WTC11 (cell line): ENCODE measurements at regions not wholly inside any gene's neighbourhood (a gene's known extent, or its start where the extent isn't known, plus 50 kb on each side); places are given as distances from the start of the nearest gene placed in this dataset.

ENCODE experiments used
- ATAC-seq: fragments of 200-7000 bp; cut with Tn5 transposase; 2 replicates; pipeline ENCODE4 v1.10.0; 2021; ENCODE audit warnings: mild to moderate bottlenecking, moderate library complexity
- CTCF ChIA-PET: fragments of 300-600 bp; sonication (Branson Sonifier 250); formaldehyde crosslinking; loops from one replicate; lab custom pipeline; 2021; ENCODE audit warnings: antibody characterized with exemption; lab: Charles Lee
- POLR2A ChIA-PET: fragments of 350-600 bp; sonication (Branson Sonifier 250); formaldehyde crosslinking; loops from one replicate; lab custom pipeline; 2021; ENCODE audit warnings: antibody characterized with exemption; lab: Charles Lee
- DNase-seq: peaks from one replicate; pipeline ENCODE4 v3.0.0; 2021; ENCODE audit warnings: low spot score
- H3K27ac Mint-ChIP-seq: 2 replicates; pipeline ENCODE4 v1.8.0; 2021; ENCODE audit warnings: mixed read lengths
- H3K27me3 Mint-ChIP-seq: 2 replicates; pipeline ENCODE4 v1.8.0; 2021; ENCODE audit warnings: low read depth, mild to moderate bottlenecking, moderate library complexity, mixed read lengths
- H3K36me3 Mint-ChIP-seq: 2 replicates; pipeline ENCODE4 v1.8.0; 2021; ENCODE audit warnings: mixed read lengths
- H3K4me1 Mint-ChIP-seq: 2 replicates; pipeline ENCODE4 v1.8.0; 2022; ENCODE audit warnings: mixed read lengths
- H3K4me3 Mint-ChIP-seq: 2 replicates; pipeline ENCODE4 v1.8.0; 2021; ENCODE audit warnings: mild to moderate bottlenecking, moderate library complexity, mixed read lengths
- H3K9me3 Mint-ChIP-seq: 2 replicates; pipeline ENCODE4 v1.8.0; 2021; ENCODE audit warnings: mixed read lengths
- ATF6 ChIP-seq: sonication (generic); formaldehyde crosslinking; IDR thresholded peaks from 2 replicates; pipeline ENCODE4 v1.8.1; 2023; ENCODE audit warnings: mild to moderate bottlenecking, missing genetic modification reagents
- CBFB ChIP-seq: sonication (generic); formaldehyde crosslinking; IDR thresholded peaks from 2 replicates; pipeline ENCODE4 v1.8.1; 2022; ENCODE audit warnings: mild to moderate bottlenecking, low read depth, missing genetic modification reagents
- E2F1 ChIP-seq: sonication (generic); formaldehyde crosslinking; IDR thresholded peaks from 2 replicates; pipeline ENCODE4 v1.8.0; 2022; ENCODE audit warnings: mild to moderate bottlenecking, missing genetic modification reagents
- ESRRA ChIP-seq: sonication (generic); formaldehyde crosslinking; IDR thresholded peaks from 2 replicates; pipeline ENCODE4 v1.8.1; 2022; ENCODE audit warnings: mild to moderate bottlenecking, missing genetic modification reagents, borderline replicate concordance
- GABPB1 ChIP-seq: sonication (generic); formaldehyde crosslinking; IDR thresholded peaks from 2 replicates; pipeline ENCODE4 v1.8.1; 2023; ENCODE audit warnings: mild to moderate bottlenecking, missing genetic modification reagents
- GTF2I ChIP-seq: fragments of 250-450 bp; sonication (Bioruptor Pico); conservative IDR thresholded peaks from 2 replicates; pipeline ENCODE4 v1.4.0; 2021; ENCODE audit warnings: mild to moderate bottlenecking
- HMGA2 ChIP-seq: fragments of 250-450 bp; sonication (Bioruptor Pico); IDR thresholded peaks from 2 replicates; pipeline ENCODE4 v1.4.0; 2021; ENCODE audit warnings: mild to moderate bottlenecking, moderate library complexity
- MYBL2 ChIP-seq: sonication (generic); formaldehyde crosslinking; IDR thresholded peaks from 2 replicates; pipeline ENCODE4 v1.8.1; 2023; ENCODE audit warnings: mild to moderate bottlenecking, moderate library complexity, missing genetic modification reagents
- NR3C1 ChIP-seq: sonication (generic); formaldehyde crosslinking; conservative IDR thresholded peaks from 2 replicates; pipeline ENCODE4 v1.8.1; 2023; ENCODE audit warnings: low read depth, mild to moderate bottlenecking, missing genetic modification reagents
- PRRX2 ChIP-seq: fragments of 250-450 bp; sonication (Bioruptor Pico); IDR thresholded peaks from 2 replicates; pipeline ENCODE4 v1.8.0; 2021; ENCODE audit warnings: mild to moderate bottlenecking
- RELA ChIP-seq: sonication (generic); formaldehyde crosslinking; IDR thresholded peaks from 2 replicates; pipeline ENCODE4 v1.8.1; 2022; ENCODE audit warnings: missing genetic modification reagents, mild to moderate bottlenecking, borderline replicate concordance
- SMAD4 ChIP-seq: sonication (generic); formaldehyde crosslinking; IDR thresholded peaks from 2 replicates; pipeline ENCODE4 v1.8.0; 2022; ENCODE audit warnings: mild to moderate bottlenecking, missing genetic modification reagents
- SP1 ChIP-seq: sonication (generic); formaldehyde crosslinking; conservative IDR thresholded peaks from 2 replicates; pipeline ENCODE4 v1.8.1; 2022; ENCODE audit warnings: missing genetic modification reagents
- TEAD4 ChIP-seq: sonication (generic); formaldehyde crosslinking; IDR thresholded peaks from 2 replicates; pipeline ENCODE4 v1.8.0; 2022; ENCODE audit warnings: mild to moderate bottlenecking, missing genetic modification reagents
- USF1 ChIP-seq: sonication (generic); formaldehyde crosslinking; IDR thresholded peaks from 2 replicates; pipeline ENCODE4 v1.8.0; 2022; ENCODE audit warnings: mild to moderate bottlenecking, missing genetic modification reagents
- USF2 ChIP-seq: sonication (generic); formaldehyde crosslinking; IDR thresholded peaks from 2 replicates; pipeline ENCODE4 v1.8.1; 2023; ENCODE audit warnings: mild to moderate bottlenecking, missing genetic modification reagents, moderate library complexity
- ZMAT4 ChIP-seq: fragments of 250-450 bp; sonication (Bioruptor Pico); IDR thresholded peaks from 2 replicates; pipeline ENCODE4 v1.9.0; 2021; ENCODE audit warnings: mild to moderate bottlenecking
- ZNF138 ChIP-seq: sonication (generic); formaldehyde crosslinking; conservative IDR thresholded peaks from 2 replicates; pipeline ENCODE4 v1.8.1; 2022; ENCODE audit warnings: mild to moderate bottlenecking, moderate library complexity, missing genetic modification reagents
- ZNF232 ChIP-seq: sonication (generic); formaldehyde crosslinking; IDR thresholded peaks from 2 replicates; pipeline ENCODE4 v1.8.0; 2022; ENCODE audit warnings: mild to moderate bottlenecking, missing genetic modification reagents
- ZNF416 ChIP-seq: fragments of 250-450 bp; sonication (Bioruptor Pico); IDR thresholded peaks from 2 replicates; pipeline ENCODE4 v1.9.0; 2021; ENCODE audit warnings: mild to moderate bottlenecking, inconsistent platforms
- ZNF423 ChIP-seq: fragments of 250-450 bp; sonication (Bioruptor Pico); IDR thresholded peaks from 2 replicates; pipeline ENCODE4 v2.1.2; 2022; ENCODE audit warnings: mild to moderate bottlenecking, moderate library complexity
- TF ChIP-seq, protein P1 (sequence below): fragments of 200-600 bp; IDR thresholded peaks from 2 replicates; pipeline ENCODE4 v1.8.0; 2022; ENCODE audit warnings: antibody characterized with exemption
- TF ChIP-seq, protein P2 (sequence below): sonication (generic); formaldehyde crosslinking; IDR thresholded peaks from 2 replicates; pipeline ENCODE4 v1.8.1; 2023; ENCODE audit warnings: mild to moderate bottlenecking, moderate library complexity, missing genetic modification reagents

DNA sequence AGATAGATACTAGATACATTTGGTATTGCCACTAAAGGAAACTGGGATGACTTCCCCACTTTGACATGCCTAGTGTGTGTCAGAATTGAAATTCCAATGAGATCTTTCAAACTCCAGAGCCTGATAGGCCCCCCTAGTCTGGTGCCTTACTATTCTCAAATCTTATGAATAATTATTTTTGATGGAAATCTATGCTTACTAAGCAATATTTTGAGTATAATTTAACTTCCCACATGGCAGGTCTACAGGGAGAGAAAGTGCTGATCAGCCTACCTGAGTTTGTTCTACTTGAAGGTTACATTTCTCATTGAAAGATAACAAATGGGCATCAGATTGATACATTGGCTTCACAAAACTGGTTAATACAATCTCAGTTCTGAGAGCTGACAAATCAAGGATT is 415.7 kb upstream of the BOD1L1 start (continued):
- TF ChIP-seq PRRX2 (CRISPR knock-in tag): no peak
- TF ChIP-seq USF1 (CRISPR knock-in tag): no peak
- TF ChIP-seq SMAD4 (CRISPR knock-in tag): no peak
- TF ChIP-seq ZNF138 (CRISPR knock-in tag): no peak
- no peak for TF ChIP-seq TEAD4 (CRISPR knock-in tag)
- TF ChIP-seq ESRRA (CRISPR knock-in tag): no peak
- TF ChIP-seq NR3C1 (CRISPR knock-in tag): no peak
- no peak for TF ChIP-seq GABPB1 (CRISPR knock-in tag)
- TF ChIP-seq GTF2I: no peak

- H3K4me3 Mint-ChIP-seq: no peak overlapping the region
- no peak for DNase-seq
- no peaks in the 10 kb centered on the region; the same call in 1 of the 2 replicates for H3K27me3 Mint-ChIP-seq
- ATAC-seq: no peak
- H3K36me3 Mint-ChIP-seq: no peaks in the 10 kb centered on the region
- CTCF ChIA-PET: no interaction called here
- H3K4me1 Mint-ChIP-seq: no peaks in the 10 kb centered on the region
- TF ChIP-seq ZMAT4 (no peak), ZNF416 (CRISPR knock-in tag) (no peak), ZNF423 (no peak), RELA (CRISPR knock-in tag) (no peak), MYBL2 (CRISPR knock-in tag) (no peak), CBFB (CRISPR knock-in tag) (no peak)
- TF ChIP-seq, all 79 proteins: peak for 0
- Mint-ChIP-seq H3K27ac (no peak overlapping the region), H3K9me3 (peaks cover 3% of the 10 kb centered on the region)
- POLR2A ChIA-PET: no interaction called here
Measured at GRCh38 chr4:14046642-14047041, 419.1 kb upstream of the BOD1L1 start.

DNA sequence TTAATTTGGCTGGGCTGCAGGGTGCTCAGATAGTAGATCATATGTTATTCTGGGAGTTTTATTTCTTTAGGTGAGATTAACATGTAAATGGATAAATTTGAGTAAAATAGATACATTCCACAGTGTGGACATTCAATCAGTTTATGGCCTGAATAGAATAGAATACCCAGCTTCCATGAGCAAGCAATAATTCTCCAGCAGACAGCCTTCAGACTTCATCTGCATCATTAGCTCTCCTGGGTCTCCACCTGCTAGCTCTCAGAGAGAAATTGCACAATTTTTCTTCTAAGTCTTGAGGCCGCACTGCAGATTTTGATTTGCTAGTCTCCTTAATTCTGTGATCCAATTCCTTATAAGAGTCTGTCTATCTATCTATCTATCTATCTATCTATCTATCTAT is 420.3 kb upstream of the BOD1L1 start:
- H3K4me3 Mint-ChIP-seq: no peak overlapping the region
- TF ChIP-seq USF2 (CRISPR knock-in tag) (no peak), ESRRA (CRISPR knock-in tag) (no peak), GTF2I (no peak), SMAD4 (CRISPR knock-in tag) (no peak), ZNF232 (CRISPR knock-in tag) (no peak), SP1 (CRISPR knock-in tag) (no peak), HMGA2 (no peak), ATF6 (CRISPR knock-in tag) (no peak), TEAD4 (CRISPR knock-in tag) (no peak), CBFB (CRISPR knock-in tag) (no peak), E2F1 (CRISPR knock-in tag) (no peak)
- TF ChIP-seq, protein P1, sequence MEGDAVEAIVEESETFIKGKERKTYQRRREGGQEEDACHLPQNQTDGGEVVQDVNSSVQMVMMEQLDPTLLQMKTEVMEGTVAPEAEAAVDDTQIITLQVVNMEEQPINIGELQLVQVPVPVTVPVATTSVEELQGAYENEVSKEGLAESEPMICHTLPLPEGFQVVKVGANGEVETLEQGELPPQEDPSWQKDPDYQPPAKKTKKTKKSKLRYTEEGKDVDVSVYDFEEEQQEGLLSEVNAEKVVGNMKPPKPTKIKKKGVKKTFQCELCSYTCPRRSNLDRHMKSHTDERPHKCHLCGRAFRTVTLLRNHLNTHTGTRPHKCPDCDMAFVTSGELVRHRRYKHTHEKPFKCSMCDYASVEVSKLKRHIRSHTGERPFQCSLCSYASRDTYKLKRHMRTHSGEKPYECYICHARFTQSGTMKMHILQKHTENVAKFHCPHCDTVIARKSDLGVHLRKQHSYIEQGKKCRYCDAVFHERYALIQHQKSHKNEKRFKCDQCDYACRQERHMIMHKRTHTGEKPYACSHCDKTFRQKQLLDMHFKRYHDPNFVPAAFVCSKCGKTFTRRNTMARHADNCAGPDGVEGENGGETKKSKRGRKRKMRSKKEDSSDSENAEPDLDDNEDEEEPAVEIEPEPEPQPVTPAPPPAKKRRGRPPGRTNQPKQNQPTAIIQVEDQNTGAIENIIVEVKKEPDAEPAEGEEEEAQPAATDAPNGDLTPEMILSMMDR: no peak
- TF ChIP-seq, protein P2, sequence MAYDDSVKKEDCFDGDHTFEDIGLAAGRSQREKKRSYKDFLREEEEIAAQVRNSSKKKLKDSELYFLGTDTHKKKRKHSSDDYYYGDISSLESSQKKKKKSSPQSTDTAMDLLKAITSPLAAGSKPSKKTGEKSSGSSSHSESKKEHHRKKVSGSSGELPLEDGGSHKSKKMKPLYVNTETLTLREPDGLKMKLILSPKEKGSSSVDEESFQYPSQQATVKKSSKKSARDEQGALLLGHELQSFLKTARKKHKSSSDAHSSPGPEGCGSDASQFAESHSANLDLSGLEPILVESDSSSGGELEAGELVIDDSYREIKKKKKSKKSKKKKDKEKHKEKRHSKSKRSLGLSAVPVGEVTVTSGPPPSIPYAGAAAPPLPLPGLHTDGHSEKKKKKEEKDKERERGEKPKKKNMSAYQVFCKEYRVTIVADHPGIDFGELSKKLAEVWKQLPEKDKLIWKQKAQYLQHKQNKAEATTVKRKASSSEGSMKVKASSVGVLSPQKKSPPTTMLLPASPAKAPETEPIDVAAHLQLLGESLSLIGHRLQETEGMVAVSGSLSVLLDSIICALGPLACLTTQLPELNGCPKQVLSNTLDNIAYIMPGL: no peak
- ATAC-seq: no peak
- H3K9me3 Mint-ChIP-seq: peaks cover 3% of the 10 kb centered on the region
- H3K27ac Mint-ChIP-seq: no peak overlapping the region
- no peaks in the 10 kb centered on the region; the same call in 1 of the 2 replicates for H3K27me3 Mint-ChIP-seq
- no peak for DNase-seq
- CTCF ChIA-PET: no interaction called here
- POLR2A ChIA-PET: no interaction called here
- H3K36me3 Mint-ChIP-seq: no peaks in the 10 kb centered on the region
- H3K4me1 Mint-ChIP-seq: no peaks in the 10 kb centered on the region
